Spleen (tissue), 11 donors: ENCODE measurements at regions not wholly inside any gene's neighbourhood (a gene's known extent, or its start where the extent isn't known, plus 50 kb on each side); places are given as distances from the start of the nearest gene placed in this dataset.

Experiments used
- DNase-seq: peaks from one replicate; pipeline ENCODE4 v3.0.0-alpha.2; 2020
- H3K27ac ChIP-seq, 8 donors: fragments of 200-600 bp; sonication (generic) in 7 of 8; 1 replicate in 4 of 8; 2 replicates in 4 of 8; pipeline versions ENCODE4 v1.5.0 to v1.8.0; 2016 to 2021; ENCODE audit warnings: inconsistent platforms in 4 of 8, mild to moderate bottlenecking in 4 of 8, moderate library complexity in 1 of 8
- H3K27me3 ChIP-seq, 7 donors: fragments of 200-600 bp; sonication (generic) in 6 of 7; replicated peaks in 1 of 7; 1 replicate in 4 of 7; 2 replicates in 3 of 7; pipeline versions ENCODE4 v1.5.0 to v1.8.0; 2016 to 2021; ENCODE audit warnings: inconsistent platforms in 3 of 7, mild to moderate bottlenecking in 1 of 7
- H3K36me3 ChIP-seq, 6 donors: fragments of 200-600 bp; sonication (generic) in 5 of 6; 1 replicate in 4 of 6; 2 replicates in 2 of 6; pipeline versions ENCODE4 v1.5.0 to v1.8.0; 2016 to 2021; ENCODE audit warnings: inconsistent platforms in 2 of 6
- H3K4me1 ChIP-seq, 6 donors: fragments of 200-600 bp; sonication (generic) in 5 of 6; 1 replicate in 3 of 6; 2 replicates in 3 of 6; pipeline versions ENCODE4 v1.5.0 to v1.8.0; 2016 to 2021; ENCODE audit warnings: inconsistent platforms in 3 of 6
- H3K4me3 ChIP-seq, 8 donors: fragments of 200-600 bp; sonication (generic) in 7 of 8; 1 replicate in 4 of 8; 2 replicates in 4 of 8; pipeline versions ENCODE4 v1.5.0 to v1.8.0; 2016 to 2021; ENCODE audit warnings: inconsistent platforms in 4 of 8, mild to moderate bottlenecking in 4 of 8, moderate library complexity in 2 of 8
- H3K9me3 ChIP-seq, 8 donors: fragments of 200-600 bp; sonication (generic) in 7 of 8; 1 replicate in 4 of 8; 2 replicates in 4 of 8; pipeline versions ENCODE4 v1.5.0 to v1.8.0; 2016 to 2021; ENCODE audit warnings: inconsistent platforms in 4 of 8
- POLR2A ChIP-seq, 3 donors: fragments of 450-650 bp; IDR thresholded peaks; one replicate each; pipeline ENCODE4 v1.5.1; 2017; ENCODE audit warnings: antibody characterized with exemption in 3 of 3, mild to moderate bottlenecking in 1 of 3
- POLR2AphosphoS5 ChIP-seq, 3 donors: sonication (generic); formaldehyde crosslinking; IDR thresholded peaks; one replicate each; pipeline ENCODE4 v1.5.1; 2017; ENCODE audit warnings: antibody characterized with exemption in 3 of 3
- WGBS, 5 donors: extraction: QIAGEN DNeasy Blood & Tissue Kit in 3 of 5; methylation state at CpG; one replicate each; pipeline versions ENCODE4 v1.1.5 to v1.1.7; 2013 to 2018; 5-methylcytosine and 5-hydroxymethylcytosine counted together
- intact Hi-C: fragments of 100-400 bp; cut with DNase I; formaldehyde crosslinking; loops from one replicate; pipeline ENCODE4 v1.15.0; 2023; ENCODE audit warnings: low total_unique reads
- TF ChIP-seq, protein P1 (sequence below), 11 experiments: fragments of 200-600 bp in 7 of 11; fragments of 450-650 bp in 4 of 11; sonication (generic) in 4 of 11; IDR thresholded peaks in 8 of 11; conservative IDR thresholded peaks in 3 of 11; 1 replicate in 7 of 11; 2 replicates in 4 of 11; pipeline versions ENCODE4 v1.4.0 to v1.8.0; 2016 to 2021; ENCODE audit warnings: antibody characterized with exemption in 11 of 11, inconsistent platforms in 4 of 11, mild to moderate bottlenecking in 1 of 11
- donor health status: healthy with polysubstance abuse.
- donor health status: DM: no; HTN: no; CAD: no; lungs with moderate emphysema.
- donor health status: DM: no; HTN: no; CAD: no.
- donor health status: Bipolar disorder and iron deficiency.
- donor health status: healthy.
- donor health status: DM: no; HTN: no; CAD: no.
- donor health status: DM: yes; HTN: yes; CAD: no.

- WGBS, 5 donors: 55 to 76% (median 64%) methylated on average over 8 of the region's 8 CpGs
- Histone ChIP-seq H3K27ac (no peak overlapping the region), H3K27me3 (no peaks in the 10 kb centered on the region), H3K4me1 (no peaks in the 10 kb centered on the region), H3K9me3 (peaks cover 0 to 29% (median 12%) of the 10 kb centered on the region in 8 donors), H3K36me3 (no peaks in the 10 kb centered on the region), H3K4me3 (no peak overlapping the region)
- DNase-seq: no peak
- intact Hi-C loops: no loop called here
- TF ChIP-seq, protein P1, sequence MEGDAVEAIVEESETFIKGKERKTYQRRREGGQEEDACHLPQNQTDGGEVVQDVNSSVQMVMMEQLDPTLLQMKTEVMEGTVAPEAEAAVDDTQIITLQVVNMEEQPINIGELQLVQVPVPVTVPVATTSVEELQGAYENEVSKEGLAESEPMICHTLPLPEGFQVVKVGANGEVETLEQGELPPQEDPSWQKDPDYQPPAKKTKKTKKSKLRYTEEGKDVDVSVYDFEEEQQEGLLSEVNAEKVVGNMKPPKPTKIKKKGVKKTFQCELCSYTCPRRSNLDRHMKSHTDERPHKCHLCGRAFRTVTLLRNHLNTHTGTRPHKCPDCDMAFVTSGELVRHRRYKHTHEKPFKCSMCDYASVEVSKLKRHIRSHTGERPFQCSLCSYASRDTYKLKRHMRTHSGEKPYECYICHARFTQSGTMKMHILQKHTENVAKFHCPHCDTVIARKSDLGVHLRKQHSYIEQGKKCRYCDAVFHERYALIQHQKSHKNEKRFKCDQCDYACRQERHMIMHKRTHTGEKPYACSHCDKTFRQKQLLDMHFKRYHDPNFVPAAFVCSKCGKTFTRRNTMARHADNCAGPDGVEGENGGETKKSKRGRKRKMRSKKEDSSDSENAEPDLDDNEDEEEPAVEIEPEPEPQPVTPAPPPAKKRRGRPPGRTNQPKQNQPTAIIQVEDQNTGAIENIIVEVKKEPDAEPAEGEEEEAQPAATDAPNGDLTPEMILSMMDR (IDR thresholded peaks at IDR 0.05 in 8 of 11, conservative IDR thresholded peaks at IDR 0.05 in 3 of 11): no peak
- TF ChIP-seq POLR2A (IDR thresholded peaks at IDR 0.05) (no peak), POLR2AphosphoS5 (IDR thresholded peaks at IDR 0.05) (no peak)
Measured at GRCh38 chr7:124351950-124352349, 319.1 kb upstream of the TMEM229A start.

- intact Hi-C loops: no loop called here
- no peak for DNase-seq
- TF ChIP-seq, protein P1 (IDR thresholded peaks at IDR 0.05 in 8 of 11, conservative IDR thresholded peaks at IDR 0.05 in 3 of 11): no peak
- TF ChIP-seq POLR2AphosphoS5 (IDR thresholded peaks at IDR 0.05) (no peak), POLR2A (IDR thresholded peaks at IDR 0.05) (no peak)
- Histone ChIP-seq H3K36me3 (no peaks in the 10 kb centered on the region), H3K9me3 (peaks cover 0 to 35% (median 19%) of the 10 kb centered on the region in 8 donors), H3K4me3 (no peak overlapping the region), H3K4me1 (no peaks in the 10 kb centered on the region), H3K27ac (no peak overlapping the region), H3K27me3 (no peaks in the 10 kb centered on the region)
- 42 to 78% (median 55%) methylated on average over 1 to 2 of the region's 2 CpGs for WGBS, 5 donors
Measured at GRCh38 chr7:124349443-124349842, 316.6 kb upstream of the TMEM229A start.

DNA sequence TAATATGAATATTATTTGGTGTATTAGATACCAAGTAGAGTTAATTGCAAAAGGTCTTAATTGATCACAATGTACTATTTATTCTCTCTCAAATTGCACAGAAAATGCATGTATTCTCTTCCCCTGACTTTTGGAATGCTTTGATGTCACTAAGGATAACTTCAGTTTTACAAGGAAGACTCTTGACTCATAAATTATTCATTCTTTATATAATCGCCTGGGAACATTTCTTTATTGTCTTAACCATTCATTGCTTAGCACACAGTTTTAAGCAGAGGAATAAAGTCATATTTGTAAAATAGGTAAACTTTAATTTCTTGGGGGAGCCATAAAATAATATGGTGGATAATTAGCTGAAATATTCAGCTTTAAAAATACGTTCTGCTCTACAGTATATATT, 306.0 kb upstream of the TMEM229A start:
- 64 to 82% (median 76%) methylated on average over 2 of the region's 2 CpGs for WGBS, 5 donors
- intact Hi-C loops: no loop called here
- H3K27me3 ChIP-seq: no peaks in the 10 kb centered on the region
- H3K4me1 ChIP-seq: no peaks in the 10 kb centered on the region
- no peak for TF ChIP-seq POLR2A (IDR thresholded peaks at IDR 0.05)
- TF ChIP-seq POLR2AphosphoS5 (IDR thresholded peaks at IDR 0.05): no peak
- TF ChIP-seq, protein P1 (IDR thresholded peaks at IDR 0.05 in 8 of 11, conservative IDR thresholded peaks at IDR 0.05 in 3 of 11): no peak
- no peaks in the 10 kb centered on the region for H3K36me3 ChIP-seq
- peaks cover 0 to 22% (median 3%) of the 10 kb centered on the region in 8 donors for H3K9me3 ChIP-seq
- no peak overlapping the region for H3K4me3 ChIP-seq
- DNase-seq: no peak
- no peak overlapping the region for H3K27ac ChIP-seq

DNA sequence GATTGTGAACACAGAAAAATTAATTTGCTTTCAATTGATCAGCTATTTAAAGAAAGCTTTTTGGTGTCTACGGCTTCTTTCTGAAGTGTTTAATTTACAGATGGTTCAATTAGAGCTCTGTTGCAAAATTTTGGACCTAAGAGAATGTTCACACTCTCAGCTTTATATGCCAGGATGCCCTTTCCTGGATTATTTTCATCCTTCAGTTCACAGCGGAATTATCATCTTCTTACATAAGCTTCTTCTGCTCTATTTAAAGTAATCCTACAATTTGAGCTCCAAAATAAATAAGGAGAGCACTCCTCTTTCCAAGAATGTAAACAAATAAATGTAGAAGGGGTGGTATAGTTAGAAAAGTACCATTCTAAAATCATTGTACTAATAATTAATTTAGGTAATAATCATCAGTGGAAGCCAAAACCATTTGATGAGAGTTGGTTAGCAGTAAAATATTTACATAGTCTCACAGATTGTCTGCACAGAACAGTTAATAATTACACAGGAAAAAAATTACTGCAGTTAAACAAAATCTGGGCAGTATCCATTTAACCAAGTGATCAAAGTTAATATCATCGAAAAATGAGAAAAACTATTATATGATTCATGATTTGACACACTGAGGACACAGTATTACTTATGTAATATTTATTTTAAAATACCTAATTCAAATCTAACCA, 298.0 kb upstream of the TMEM229A start:
- intact Hi-C loops: no loop called here
- no peak overlapping the region for H3K27ac ChIP-seq
- WGBS, 5 donors: 77 to 88% (median 85%) methylated on average over 3 of the region's 3 CpGs
- no peak overlapping the region for H3K4me3 ChIP-seq
- DNase-seq: no peak
- H3K36me3 ChIP-seq: no peaks in the 10 kb centered on the region
- no peak for TF ChIP-seq POLR2A (IDR thresholded peaks at IDR 0.05)
- TF ChIP-seq, protein P1 (IDR thresholded peaks at IDR 0.05 in 8 of 11, conservative IDR thresholded peaks at IDR 0.05 in 3 of 11): no peak
- no peak for TF ChIP-seq POLR2AphosphoS5 (IDR thresholded peaks at IDR 0.05)
- H3K4me1 ChIP-seq: no peaks in the 10 kb centered on the region
- no peaks in the 10 kb centered on the region for H3K27me3 ChIP-seq
- peaks cover 0 to 13% (median 0%) of the 10 kb centered on the region in 8 donors for H3K9me3 ChIP-seq
